GM19328 (cell line): ENCODE measurements at regions not wholly inside any gene's neighbourhood (a gene's known extent, or its start where the extent isn't known, plus 50 kb on each side); places are given as distances from the start of the nearest gene placed in this dataset.
A peak's percentile ranks its signal among the peaks of the same experiment; 100 is the strongest.
"Not testable (repeated sequence)": the region's sequence is repeated elsewhere in the genome, so short reads cannot be mapped to it uniquely, and the experiment has no call there.

ENCODE experiments used
- ATAC-seq: cut with Tn5 transposase; IDR thresholded peaks from one replicate; pipeline ENCODE4 v1.9.1; 2021; ENCODE audit warnings: mild to moderate bottlenecking, moderate library complexity; ENCODE audit not compliant: unreplicated experiment

DNA sequence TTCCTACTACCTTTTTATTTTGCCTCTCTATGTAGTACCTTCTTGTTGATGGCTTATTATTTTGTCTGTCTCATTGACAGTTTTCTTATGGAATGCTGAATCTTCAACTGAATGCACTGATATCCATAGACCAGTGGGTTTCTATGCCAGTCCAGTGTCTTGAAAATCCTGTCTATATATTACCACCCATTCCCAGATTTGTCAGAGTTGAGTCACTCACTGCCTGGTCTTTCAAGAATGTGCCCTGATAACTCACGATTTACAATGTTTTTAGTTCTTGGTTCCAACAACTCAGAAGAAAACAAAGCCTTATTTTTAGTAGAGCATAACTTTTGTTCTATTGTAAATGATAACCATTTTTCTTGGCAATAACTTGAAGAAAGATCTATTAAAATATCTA lies 606.0 kb upstream of the PITX2 start:
- no peak for ATAC-seq

DNA sequence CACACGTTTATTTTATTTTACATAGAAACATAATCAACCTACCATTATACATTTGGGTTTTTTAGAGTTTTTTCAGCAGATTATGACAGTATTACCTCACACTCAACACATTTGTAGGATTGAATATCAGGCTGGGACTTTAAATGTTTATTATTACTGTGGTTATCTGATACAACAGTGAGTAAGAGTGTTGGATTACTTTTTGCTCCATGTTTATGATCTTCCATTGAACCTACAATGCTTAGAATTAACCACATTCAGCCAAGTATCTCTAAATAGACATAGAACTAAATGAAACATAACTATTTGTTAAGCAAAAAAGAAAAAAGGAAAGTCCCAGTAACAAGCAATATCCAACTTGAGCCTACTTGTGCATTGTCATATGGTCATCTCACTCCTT lies 607.4 kb upstream of the PITX2 start:
- ATAC-seq, result no peak

DNA sequence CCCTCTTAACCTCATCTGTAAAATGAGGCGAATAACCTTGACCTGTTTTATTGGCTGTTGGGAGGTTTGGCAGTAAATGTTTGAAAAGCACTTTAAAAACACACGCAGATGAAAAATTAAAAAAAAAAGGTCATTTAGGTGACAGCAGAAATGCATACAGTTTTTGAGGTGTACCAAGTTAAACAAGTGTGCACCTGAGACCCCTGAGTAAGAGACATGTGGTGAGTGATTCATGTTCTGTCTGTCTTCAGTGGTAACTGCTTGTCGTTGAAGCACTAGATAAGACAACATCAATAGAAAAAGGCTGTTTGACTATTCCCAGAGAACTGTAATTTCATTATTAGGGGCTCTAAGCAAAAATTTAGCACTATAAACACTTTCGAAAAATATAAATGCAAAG lies 608.4 kb upstream of the PITX2 start:
- no peak for ATAC-seq

DNA sequence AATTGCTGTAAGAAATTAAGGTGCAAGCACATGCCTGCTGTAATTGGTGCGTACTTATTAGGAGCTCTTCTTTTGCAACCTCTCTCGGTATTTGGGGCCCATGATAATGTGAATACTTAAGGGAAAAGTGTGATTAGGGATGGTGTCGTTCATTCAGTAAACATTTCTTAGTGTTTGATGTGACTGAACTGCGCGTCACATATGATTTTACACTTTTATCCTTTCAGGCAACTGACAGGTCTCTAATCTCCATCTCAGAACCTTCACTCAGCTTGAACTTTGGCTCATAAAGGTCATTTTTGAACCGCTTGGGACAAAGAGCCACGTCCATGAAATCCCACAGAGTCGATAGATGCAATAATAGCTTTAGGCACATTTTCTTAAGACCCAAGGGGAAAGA lies 612.1 kb upstream of the PITX2 start:
- ATAC-seq, result no peak

DNA sequence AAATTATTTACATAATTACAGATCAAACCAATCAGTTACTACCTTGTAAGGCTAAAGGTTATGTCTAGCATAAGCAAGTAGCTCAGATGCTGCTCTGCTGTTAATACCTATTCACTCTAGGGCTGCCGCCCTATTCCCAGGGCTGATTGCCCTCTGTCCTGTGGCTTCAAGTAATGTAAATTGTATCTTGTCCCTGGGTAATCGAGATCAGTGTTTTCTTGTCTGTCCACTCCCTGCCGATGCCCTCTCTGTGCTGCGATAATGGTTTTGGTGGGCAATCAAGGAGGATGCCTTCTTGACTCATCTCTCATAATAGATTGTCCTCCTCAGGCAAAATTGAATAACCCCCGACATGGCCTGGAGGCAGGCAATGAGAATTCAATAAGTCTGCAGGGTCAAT lies 641.0 kb upstream of the PITX2 start:
- no peak for ATAC-seq

DNA sequence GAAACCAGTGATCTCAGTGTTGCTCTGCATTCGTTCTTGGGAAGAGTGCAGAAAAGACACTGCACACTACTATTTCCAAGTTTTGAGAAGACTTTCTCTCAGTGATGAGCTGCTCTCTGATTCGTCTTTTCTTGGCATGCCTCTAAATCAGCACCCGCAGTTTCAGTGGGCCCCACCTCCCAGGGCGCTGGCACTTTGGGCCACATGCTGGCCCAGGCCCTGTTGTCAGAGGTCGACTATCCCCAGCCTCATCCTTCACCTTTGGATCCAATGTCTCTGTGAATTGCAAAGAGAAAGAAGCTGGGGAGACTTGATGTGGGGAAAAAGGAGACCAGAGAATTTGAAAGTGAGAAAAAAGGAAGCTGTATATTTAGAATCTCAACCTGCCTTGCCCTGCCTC lies 644.1 kb upstream of the PITX2 start:
- no peak for ATAC-seq

DNA sequence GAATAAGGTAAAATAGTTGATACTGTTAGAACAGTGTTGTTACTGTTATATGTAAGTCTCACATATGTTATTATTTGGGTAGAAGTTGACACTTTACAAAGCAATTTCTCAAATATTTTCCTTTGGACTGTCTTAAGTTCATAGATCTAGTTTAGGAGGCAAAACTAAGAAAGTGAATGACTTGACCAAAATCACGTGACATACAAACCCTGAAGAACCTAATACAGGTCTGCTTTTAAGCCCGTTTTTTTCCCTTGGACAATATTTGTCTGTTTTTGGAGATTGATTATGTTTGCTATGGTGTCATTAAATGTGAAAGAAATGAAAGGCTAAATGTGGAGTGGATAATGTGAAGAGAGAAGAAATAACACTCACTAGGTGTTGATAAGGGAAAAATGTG lies 644.9 kb upstream of the PITX2 start:
- no peak for ATAC-seq

DNA sequence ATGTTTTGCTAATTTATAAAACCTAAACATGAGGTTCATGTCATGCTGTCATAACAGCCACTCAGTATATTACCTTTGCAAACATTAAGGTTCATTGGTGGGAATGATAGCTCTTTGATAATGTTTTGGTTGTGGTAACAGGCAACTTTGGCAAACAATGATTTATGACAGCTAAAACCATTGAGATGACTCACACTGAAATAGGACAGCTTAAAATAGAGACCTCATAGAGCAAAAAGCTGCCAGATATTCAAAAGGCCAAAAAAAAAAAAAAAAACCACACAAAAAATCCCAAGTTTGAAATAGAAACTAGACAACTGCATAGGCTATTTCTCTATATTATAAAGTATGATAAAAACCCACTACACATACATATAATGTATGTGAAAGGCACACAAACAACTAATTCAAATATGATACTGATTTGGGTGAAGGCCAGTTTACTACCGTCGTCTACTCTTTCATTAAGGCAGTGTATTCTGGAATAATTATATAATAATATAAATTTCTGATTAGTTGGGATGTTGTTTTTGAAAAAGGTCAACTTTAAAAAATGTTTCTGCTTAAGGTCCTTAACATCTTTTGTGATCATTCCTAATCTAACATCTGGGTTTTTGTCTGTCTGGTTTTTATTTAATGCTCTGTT lies 646.0 kb upstream of the PITX2 start:
- no peak for ATAC-seq

DNA sequence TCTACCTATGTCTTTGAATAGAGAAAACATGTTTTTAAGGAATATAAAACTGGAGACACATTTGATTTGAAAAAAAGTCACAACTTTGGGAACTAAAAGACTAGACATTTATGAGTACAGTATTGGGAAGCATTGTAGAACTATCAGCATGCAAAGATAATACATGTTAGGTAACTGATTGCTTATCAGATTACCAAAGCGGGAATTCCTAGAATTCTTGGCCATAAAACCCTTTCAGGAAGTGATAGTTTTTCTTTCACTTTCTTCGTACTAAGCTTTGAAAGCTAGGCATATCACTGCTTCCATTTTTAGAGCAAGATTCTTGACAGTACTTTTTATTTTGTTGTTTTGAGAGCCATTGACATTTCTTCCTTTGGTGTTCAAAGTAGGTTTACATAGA lies 646.6 kb upstream of the PITX2 start:
- ATAC-seq, result no peak

DNA sequence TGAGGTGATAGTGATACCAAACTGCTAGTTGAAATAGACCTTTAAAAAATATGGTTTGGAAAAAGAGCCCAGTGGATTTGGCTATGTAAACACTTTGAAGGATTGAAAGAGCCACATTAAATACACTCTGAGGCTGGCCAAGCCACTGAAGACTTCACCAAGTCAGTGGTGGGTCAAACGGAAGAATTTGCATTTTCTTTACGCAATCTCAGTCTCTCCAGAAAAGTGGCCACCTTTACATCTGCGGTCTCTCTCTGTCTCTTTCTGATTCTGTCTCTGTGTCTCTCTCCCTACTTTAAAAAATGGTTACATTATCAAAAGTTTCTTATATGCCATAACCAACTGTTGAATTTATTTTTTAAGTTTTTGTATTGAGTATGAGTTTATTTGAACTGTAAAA lies 651.2 kb upstream of the PITX2 start:
- no peak for ATAC-seq

DNA sequence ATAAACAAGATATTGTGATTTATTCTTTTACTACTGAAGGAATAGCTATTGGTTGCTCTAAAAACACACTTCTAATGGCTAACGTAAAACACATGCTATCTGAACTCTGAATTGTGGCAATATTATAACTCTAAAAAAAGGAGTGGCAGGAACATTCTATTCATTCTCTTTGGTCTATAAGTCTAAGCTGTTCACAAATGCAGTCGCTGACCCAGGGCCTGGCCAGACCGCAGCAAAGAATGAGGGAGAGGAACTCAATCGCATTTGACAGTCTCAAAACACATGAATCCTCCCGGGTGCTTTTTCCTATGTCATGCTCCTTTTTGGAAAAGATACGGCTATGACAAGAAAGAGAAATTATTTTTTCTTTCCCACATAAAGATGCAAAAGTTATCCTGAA lies 651.6 kb upstream of the PITX2 start:
- no peak for ATAC-seq

DNA sequence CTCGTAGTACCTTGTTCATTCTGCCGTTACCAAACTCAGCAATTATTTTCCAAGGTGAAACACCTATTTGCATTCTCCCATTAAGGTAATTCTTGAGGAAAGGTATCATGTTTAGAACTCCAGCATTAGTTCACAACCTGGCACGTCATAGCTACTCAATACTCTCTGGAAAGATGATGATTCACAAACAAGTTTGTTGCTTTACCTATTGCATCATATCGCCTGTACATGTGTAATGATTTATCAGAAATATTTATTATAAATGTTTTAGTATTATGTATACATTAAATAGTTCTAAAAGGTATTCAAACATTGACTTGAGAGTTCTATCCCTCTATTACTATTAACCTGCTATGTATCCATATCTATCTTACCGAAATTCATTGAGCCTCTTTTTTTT lies 658.3 kb upstream of the PITX2 start:
- ATAC-seq, result no peak

DNA sequence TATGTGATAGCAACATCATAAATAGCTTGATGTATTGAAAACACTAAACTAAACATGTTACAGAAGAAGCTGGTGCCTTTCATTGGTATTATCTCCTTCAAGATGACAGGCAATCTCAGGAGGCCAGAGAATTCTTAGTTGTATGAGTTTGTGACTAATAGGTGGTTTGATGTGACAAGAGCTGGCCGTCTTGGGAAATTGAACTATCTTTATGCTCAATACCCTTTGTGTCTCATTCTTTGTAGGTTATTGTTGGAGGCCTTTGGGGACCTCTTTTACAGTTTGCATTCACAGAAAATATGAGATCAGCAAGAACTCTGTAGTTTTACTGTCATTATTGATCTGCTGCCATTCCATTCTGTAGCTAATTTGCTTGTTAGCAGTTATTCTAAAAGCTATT lies 659.2 kb upstream of the PITX2 start:
- ATAC-seq, result no peak

DNA sequence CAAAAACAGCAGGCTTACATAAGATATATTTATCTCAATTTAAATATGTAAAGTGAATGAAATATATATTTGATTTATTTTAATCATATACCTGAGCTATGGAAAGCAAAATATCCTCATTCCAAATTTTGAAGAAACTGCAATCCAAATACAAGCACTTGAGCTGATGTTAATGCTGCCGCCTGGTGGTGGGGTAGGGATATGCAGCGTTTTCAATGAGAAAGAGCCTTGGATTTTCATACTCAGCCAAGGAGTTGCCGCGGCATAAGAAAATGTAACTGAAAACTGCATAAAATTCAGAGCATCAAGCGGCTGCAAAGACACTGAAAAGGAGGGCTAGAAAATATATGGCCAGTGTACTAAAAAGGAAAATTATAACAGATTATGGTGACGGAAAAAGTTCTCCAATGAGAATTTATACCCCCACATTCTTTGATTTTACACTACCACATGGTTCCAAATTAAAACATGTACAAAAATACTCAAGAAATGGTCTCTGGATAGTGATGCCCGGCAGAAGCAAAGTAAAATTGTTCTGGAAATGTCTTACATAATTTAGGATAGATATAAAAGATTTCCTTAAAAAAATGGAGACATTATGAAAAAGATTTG lies 660.3 kb upstream of the PITX2 start:
- peak; percentile 56 for ATAC-seq

DNA sequence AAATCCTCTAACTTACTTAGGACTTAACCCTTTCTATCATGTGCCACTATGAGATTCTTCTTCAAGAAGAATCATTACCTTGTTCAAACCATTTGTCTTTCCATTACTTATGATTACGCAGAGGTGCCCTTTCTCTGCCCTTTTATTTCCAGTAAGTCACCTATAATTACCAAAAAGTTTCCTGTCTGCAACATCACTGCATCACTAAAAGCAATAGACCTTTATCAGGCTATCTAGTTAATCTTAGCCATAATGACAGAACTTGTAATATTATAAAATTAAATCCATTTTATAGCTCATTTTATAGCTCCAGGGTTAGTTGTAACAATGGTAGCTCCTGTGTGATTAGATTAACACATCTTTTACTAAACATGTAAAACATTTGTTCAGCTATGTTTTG lies 673.6 kb upstream of the PITX2 start:
- no peak for ATAC-seq

DNA sequence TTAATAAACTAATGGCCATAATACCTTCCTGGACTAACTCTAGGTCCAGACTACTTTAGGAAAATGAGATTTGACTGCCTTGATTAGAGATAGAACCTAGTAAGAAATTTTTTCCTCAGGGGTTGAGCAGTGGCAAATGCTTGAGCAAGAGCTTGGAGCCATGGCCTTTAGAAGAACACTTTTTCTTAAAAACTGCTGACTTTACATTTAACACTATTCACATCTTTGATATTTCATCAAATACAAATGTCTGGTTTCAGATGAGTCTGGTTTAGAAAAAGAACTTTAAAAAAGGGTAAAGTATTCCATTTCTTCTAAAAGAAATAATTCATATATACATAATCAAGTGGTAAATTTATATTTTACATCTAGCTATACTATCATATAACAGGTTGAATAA lies 680.9 kb upstream of the PITX2 start:
- ATAC-seq, result no peak

DNA sequence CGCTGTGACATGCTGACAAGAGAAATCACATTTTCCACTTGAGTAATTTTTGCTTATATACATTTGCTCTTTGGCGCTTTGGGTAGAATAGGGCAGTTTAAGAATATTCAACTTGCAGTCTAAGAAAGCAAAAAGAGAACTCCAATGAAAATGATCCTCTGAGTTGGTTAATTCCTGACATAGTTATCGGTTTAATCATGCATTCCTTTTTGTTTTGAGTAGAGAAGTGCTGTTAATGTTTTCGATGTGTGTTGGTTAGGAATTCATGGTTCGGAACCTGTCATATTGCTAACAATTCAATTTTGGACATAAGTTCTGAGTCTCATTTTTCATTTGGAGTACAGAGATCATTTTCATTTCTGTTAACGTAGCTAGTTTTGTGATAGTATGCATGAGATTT lies 700.6 kb upstream of the PITX2 start:
- no peak for ATAC-seq

DNA sequence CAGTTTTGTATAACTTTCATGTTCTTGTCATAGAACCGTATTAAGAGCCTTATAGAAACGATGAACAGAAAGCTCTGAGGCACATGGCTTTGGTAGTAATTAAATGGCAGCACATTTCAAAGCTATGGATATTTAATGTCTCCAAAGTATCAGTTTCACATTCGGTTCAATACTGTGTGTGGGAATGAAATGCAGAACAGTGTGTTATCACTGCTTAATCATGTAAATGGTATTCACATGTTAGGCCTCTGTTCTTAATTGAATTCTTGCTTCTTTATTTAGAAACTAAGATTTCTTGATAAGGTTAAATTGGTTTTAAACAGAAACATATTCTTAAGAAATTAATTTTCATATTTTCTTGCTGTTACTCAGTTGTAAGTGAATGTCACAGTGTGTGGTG lies 701.0 kb upstream of the PITX2 start:
- no peak for ATAC-seq

DNA sequence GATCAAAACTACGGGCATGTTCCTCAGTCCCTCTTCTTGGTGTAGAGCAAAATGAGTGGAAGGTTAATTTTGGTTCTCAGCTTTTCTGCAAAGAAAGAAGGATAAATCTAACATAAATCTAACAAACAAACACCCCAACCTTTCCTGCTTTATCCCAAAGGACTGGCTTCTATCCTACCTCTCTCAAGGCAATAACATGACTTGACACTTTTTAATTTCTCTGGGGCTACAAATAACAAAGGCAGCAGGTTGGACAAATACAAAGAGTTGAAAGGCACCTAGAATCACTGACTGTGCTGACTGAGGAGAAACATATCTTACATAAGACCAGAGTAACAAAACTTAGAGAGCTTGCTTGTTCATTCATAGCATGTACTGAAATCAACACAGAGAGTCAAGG lies 703.6 kb upstream of the PITX2 start:
- ATAC-seq, result no peak

DNA sequence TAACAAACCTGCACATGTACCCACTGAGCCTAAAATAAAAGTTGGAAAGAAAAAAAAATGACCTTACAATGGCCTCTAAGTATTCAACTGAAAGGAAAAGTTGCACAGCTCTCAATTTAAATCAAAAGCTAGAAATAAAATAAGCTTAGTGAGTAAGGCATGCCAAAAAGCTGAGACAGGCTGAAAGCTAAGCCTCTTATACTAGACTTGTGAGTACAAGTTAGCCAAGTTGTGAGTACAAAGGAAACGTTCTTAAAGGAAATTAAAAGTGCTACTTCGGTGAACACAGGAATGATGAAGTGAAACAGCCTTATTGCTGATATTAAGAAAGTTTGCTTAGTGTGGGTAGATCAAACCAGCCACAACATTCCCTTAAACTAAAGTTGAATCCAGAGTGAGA lies 707.9 kb upstream of the PITX2 start:
- ATAC-seq, result no peak

DNA sequence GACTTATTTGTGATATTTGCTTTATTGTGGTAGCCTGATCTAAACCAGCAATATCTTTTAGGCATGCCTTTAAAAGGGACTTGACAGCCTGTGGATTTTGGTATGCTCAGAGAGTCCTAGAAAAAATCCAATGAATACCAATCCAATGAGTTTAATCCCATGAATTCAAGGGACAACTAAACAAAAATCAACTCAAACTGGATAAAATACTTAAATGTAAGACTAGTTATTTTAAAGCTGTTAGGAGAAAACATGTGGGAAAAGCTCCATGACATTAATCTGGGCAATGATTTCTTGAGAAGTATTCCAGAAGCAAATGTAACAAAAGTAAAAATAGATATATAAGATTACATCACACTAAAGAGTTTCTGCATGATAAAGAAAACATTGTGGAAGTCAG lies 711.5 kb upstream of the PITX2 start:
- no peak for ATAC-seq

DNA sequence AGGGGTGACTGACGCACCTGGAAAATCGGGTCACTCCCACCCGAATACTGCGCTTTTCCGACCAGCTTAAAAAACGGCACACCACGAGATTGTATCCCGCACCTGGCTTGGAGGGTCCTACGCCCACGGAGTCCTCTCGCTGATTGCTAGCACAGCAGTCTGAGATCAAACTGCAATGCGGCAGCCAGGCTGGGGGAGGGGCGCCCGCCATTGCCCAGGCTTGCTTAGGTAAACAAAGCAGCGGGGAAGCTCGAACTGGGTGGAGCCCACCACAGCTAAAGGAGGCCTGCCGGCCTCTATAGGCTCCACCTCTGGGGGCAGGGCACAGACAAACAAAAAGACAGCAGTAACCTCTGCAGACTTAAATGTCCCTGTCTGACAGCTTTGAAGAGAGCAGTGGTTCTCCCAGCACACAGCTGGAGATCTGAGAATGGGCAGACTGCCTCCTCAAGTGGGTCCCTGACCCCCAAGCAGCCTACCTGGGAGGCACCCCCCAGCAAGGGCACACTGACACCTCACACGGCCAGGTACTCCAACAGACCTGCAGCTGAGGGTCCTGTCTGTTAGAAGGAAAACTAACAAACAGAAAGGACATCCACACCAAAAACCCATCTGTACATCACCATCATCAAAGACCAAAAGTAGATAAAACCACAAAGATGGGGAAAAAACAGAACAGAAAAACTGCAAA lies 714.5 kb upstream of the PITX2 start:
- ATAC-seq, result not testable (repeated sequence)

DNA sequence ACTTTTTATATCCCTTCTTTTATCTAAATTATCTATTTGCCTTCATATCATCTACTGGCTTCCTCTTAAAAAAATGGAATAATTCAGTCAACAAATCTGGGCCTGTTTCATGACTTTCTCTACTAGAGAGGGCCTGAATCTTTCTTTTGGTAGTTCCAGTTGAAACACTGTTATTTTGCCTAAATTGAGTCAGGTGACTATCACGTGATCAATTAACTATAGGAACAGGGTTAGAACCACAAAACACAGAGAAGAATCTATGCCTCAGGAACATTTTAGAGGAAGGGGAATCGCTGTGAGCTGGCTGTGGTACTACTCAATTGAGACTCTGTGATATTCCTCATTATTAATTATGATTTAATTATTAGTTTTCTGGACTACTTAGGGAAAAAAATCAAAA lies 736.7 kb upstream of the PITX2 start:
- ATAC-seq, result no peak
